PFSK-1 (cell line): ENCODE measurements at regions not wholly inside any gene's neighbourhood (a gene's known extent, or its start where the extent isn't known, plus 50 kb on each side); places are given as distances from the start of the nearest gene placed in this dataset.

Source experiments
- FOXP2 ChIP-seq: optimal IDR thresholded peaks from 2 replicates; pipeline ENCODE3; 2011; ENCODE audit warnings: borderline replicate concordance, control low read depth, inconsistent platforms; ENCODE audit not compliant: insufficient read depth; ENCODE audit errors: extremely low read length, extremely low read depth
- POLR2AphosphoS5 ChIP-seq: IDR thresholded peaks from 2 replicates; pipeline ENCODE4 v1.6.1; 2012; ENCODE audit warnings: low read depth, mild to moderate bottlenecking, control low read depth, low read length, moderate library complexity
- SIN3A ChIP-seq: IDR thresholded peaks from 2 replicates; pipeline ENCODE4 v1.6.1; 2012; ENCODE audit warnings: mild to moderate bottlenecking, low read length, moderate library complexity, borderline replicate concordance; ENCODE audit not compliant: insufficient read depth
- TAF1 ChIP-seq: IDR thresholded peaks from 2 replicates; pipeline ENCODE4 v1.6.1; 2012; ENCODE audit warnings: low read length, control low read depth, borderline replicate concordance; ENCODE audit not compliant: insufficient read depth
- TF ChIP-seq, protein P1 (sequence below), 2 experiments: IDR thresholded peaks; 2 replicates each; pipeline versions ENCODE4 v1.6.1 to v1.8.0; 2011 to 2012; ENCODE audit warnings: low read depth in 2 of 2, low read length in 2 of 2, control low read depth in 1 of 2, inconsistent platforms in 1 of 2, mild to moderate bottlenecking in 1 of 2, moderate library complexity in 1 of 2; ENCODE audit not compliant: insufficient read depth in 1 of 2

DNA sequence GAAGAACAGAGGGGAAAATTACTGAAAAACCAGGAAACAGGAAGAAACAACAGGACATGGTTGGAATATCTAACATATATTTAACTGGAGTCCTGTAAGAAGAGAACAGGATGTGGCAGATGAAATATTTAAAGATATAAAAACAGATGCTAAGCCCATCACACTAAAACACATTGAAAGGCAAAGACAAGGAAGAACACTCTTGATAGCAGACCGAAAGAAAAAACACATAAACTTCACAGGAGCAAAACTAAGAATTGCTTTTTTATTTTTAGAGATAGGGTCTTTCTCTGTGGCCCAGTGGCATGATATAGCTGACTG is 324.4 kb upstream of the ARRDC3 start:
- TF ChIP-seq SIN3A (no peak), POLR2AphosphoS5 (no peak), TAF1 (no peak), FOXP2 (no peak)
- TF ChIP-seq, protein P1, sequence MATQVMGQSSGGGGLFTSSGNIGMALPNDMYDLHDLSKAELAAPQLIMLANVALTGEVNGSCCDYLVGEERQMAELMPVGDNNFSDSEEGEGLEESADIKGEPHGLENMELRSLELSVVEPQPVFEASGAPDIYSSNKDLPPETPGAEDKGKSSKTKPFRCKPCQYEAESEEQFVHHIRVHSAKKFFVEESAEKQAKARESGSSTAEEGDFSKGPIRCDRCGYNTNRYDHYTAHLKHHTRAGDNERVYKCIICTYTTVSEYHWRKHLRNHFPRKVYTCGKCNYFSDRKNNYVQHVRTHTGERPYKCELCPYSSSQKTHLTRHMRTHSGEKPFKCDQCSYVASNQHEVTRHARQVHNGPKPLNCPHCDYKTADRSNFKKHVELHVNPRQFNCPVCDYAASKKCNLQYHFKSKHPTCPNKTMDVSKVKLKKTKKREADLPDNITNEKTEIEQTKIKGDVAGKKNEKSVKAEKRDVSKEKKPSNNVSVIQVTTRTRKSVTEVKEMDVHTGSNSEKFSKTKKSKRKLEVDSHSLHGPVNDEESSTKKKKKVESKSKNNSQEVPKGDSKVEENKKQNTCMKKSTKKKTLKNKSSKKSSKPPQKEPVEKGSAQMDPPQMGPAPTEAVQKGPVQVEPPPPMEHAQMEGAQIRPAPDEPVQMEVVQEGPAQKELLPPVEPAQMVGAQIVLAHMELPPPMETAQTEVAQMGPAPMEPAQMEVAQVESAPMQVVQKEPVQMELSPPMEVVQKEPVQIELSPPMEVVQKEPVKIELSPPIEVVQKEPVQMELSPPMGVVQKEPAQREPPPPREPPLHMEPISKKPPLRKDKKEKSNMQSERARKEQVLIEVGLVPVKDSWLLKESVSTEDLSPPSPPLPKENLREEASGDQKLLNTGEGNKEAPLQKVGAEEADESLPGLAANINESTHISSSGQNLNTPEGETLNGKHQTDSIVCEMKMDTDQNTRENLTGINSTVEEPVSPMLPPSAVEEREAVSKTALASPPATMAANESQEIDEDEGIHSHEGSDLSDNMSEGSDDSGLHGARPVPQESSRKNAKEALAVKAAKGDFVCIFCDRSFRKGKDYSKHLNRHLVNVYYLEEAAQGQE (IDR thresholded peaks at IDR 0.05; ENCODE audit: insufficient read depth in 1 of 2, low read depth in 2 of 2, low read length in 2 of 2), result no peak

DNA sequence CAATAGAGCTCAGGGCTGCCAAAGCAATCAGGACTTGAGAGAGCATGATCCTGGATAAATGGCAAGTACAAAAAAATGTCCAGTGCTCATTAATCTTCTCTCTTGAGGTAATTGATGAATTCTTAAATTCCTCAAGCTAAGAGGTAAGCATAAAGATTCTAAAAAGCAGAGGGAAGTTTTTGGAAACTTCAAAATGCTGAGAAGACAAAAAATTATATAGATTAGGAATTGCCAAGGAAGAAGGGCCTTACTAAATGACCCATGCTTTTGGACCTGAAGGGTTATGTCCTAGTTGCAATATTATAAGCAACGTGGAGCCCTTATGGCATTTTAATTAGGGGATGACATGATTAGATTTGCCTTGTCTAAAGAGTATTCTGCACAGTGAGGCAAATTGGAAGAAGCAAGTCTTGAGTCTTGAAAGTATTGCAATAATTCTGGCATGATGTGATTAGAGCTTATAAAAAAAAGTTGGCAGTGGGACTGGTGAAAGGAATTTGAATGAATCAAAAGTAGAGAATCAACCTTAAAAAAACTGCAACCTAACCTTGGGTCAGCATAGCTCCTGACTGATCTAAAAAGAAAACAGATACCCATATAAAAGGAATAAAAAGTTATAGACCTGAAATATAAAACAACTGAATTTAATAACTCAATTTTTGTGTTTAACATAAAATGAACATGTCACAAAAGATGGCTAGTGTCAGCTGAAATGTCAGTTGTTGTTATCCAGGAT is 323.8 kb upstream of the ARRDC3 start:
- TF ChIP-seq FOXP2, result no peak
- TF ChIP-seq SIN3A, result no peak
- TF ChIP-seq POLR2AphosphoS5, result no peak
- TF ChIP-seq, protein P1 (IDR thresholded peaks at IDR 0.05; ENCODE audit: insufficient read depth in 1 of 2, low read depth in 2 of 2, low read length in 2 of 2), result no peak
- no peak for TF ChIP-seq TAF1

DNA sequence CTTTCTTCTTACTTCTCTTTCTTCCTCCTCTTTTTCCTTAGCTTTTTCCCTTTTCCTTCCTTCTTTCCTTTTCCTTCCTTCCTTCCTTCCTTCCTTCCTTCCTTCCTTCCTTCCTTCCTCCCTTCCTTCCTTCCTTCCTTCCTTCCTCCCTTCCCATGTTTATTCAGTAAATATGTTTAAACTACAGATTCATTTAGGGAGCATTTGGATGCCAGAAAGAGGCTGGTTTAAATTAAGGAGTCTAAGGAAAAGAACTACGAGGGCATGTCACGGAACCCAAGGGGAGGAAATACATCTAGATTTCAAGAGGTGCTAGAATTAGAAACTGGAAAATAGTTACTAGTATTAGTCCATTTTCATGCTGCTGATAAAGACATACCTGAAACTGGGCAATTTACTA is 320.0 kb upstream of the ARRDC3 start:
- TF ChIP-seq POLR2AphosphoS5 (no peak), SIN3A (no peak), TAF1 (no peak), FOXP2 (no peak)
- TF ChIP-seq, protein P1 (IDR thresholded peaks at IDR 0.05; ENCODE audit: insufficient read depth in 1 of 2, low read depth in 2 of 2, low read length in 2 of 2), result no peak

DNA sequence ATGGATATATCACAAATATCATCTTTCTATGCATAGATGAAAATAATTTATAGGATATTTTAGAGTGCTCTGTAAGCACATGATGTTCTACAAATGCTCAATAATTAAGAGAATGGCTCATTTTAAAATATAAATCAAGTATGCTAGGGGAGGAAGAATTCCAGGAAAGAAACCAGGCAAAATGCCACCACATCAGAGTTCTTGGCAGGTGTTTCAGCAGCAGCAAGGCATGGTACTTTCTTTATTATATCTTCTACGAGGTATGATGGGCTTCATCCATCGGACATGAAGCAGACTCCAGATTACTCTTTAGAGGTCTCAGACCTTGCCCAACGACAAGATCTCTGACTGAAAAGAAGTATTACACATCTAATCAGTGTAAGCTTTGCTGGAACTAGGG is 316.3 kb upstream of the ARRDC3 start:
- TF ChIP-seq POLR2AphosphoS5, result no peak

DNA sequence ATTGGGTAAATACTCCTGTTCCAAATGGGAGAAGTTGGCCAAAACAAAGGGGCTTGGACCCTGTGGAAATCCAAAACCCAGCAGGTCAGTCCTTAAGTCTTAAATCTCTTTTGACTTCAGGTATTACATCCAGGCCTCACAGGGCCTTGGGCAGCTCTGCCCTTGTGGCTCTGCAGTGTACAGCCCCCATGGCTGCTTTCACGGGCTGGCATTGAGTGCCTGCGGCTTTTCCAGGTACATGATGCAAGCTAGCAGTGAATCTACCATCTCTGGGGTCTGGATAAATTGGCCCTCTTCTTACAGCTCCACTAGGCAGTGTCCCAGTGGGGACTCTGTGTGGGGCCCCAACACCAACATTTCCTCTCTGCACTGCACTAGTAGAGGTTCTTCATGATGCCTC is 308.5 kb upstream of the ARRDC3 start:
- TF ChIP-seq POLR2AphosphoS5 (no peak), SIN3A (no peak), TAF1 (no peak)

DNA sequence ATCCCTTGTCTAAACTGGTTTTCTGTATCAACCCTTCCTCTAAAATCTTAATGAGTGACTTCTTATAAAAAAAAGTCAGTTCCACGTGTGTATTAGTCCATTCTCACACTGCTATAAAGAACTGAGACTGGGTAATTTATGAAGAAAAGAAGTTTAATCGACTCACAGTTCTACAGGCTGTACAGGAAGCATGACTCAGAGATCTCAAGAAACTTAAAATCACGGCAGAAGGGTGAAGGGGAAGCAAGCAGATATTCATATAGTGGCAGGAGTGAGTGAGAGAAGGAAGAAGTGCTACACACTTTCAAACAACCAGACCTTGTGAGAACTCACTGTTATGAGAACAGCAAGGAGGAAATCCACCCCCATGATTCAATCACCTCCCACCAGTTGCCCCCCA is 307.8 kb upstream of the ARRDC3 start:
- TF ChIP-seq, protein P1 (IDR thresholded peaks at IDR 0.05; ENCODE audit: insufficient read depth in 1 of 2, low read depth in 2 of 2, low read length in 2 of 2), result no peak
- no peak for TF ChIP-seq FOXP2
- TF ChIP-seq POLR2AphosphoS5, result no peak
- TF ChIP-seq SIN3A, result no peak
- no peak for TF ChIP-seq TAF1
